H9 (cell line): ENCODE measurements at regions not wholly inside any gene's neighbourhood (a gene's known extent, or its start where the extent isn't known, plus 50 kb on each side); places are given as distances from the start of the nearest gene placed in this dataset.

Experiments used
- DNase-seq: peaks from one replicate; pipeline ENCODE4 v3.0.0-alpha.2; 2017
- H2AFZ ChIP-seq: one replicate; pipeline ENCODE4 v1.6.1; 2013; ENCODE audit warnings: mild to moderate bottlenecking, low read length, control low read depth, moderate library complexity
- H2AK5ac ChIP-seq: 2 replicates; pipeline ENCODE4 v1.6.1; 2013; ENCODE audit warnings: low read length, control low read depth, mixed read lengths; ENCODE audit not compliant: insufficient read length
- H2BK120ac ChIP-seq: one replicate; pipeline ENCODE4 v1.6.1; 2013; ENCODE audit warnings: low read depth, mild to moderate bottlenecking, low read length, control low read depth, inconsistent platforms; ENCODE audit not compliant: poor library complexity, severe bottlenecking
- H2BK12ac ChIP-seq: 2 replicates; pipeline ENCODE4 v1.6.1; 2013; ENCODE audit warnings: low read length, control low read depth, mixed read lengths, low read depth; ENCODE audit not compliant: insufficient read length
- H2BK15ac ChIP-seq: 2 replicates; pipeline ENCODE4 v1.6.1; 2013; ENCODE audit warnings: low read depth, low read length, control low read depth
- H2BK20ac ChIP-seq: one replicate; pipeline ENCODE4 v1.6.1; 2013; ENCODE audit warnings: low read depth, mild to moderate bottlenecking, low read length, control low read depth, inconsistent platforms; ENCODE audit not compliant: poor library complexity, severe bottlenecking
- H2BK5ac ChIP-seq: 2 replicates; pipeline ENCODE4 v1.6.1; 2013; ENCODE audit warnings: low read length, control low read depth, mixed read lengths; ENCODE audit not compliant: insufficient read length
- H3K14ac ChIP-seq: 2 replicates; pipeline ENCODE4 v1.6.1; 2013; ENCODE audit warnings: low read length, control low read depth; ENCODE audit not compliant: insufficient read depth
- H3K18ac ChIP-seq: 2 replicates; pipeline ENCODE4 v1.6.1; 2013; ENCODE audit warnings: low read depth, mild to moderate bottlenecking, mixed read lengths, low read length, control low read depth; ENCODE audit not compliant: insufficient read length
- H3K23ac ChIP-seq: 2 replicates; pipeline ENCODE4 v1.6.1; 2013; ENCODE audit warnings: low read length, control low read depth, mixed read lengths, low read depth; ENCODE audit not compliant: insufficient read length
- H3K23me2 ChIP-seq: 2 replicates; pipeline ENCODE4 v1.6.1; 2013; ENCODE audit warnings: low read depth, mild to moderate bottlenecking, mixed read lengths, low read length, control low read depth; ENCODE audit not compliant: insufficient read length, poor library complexity, severe bottlenecking
- H3K27ac ChIP-seq: 2 replicates; pipeline ENCODE4 v1.5.1; 2013; ENCODE audit warnings: low read length, control low read depth, mixed read lengths, low read depth; ENCODE audit not compliant: insufficient read length
- H3K27me3 ChIP-seq: 2 replicates; pipeline ENCODE4 v1.6.1; 2013; ENCODE audit warnings: low read length, control low read depth, inconsistent platforms; ENCODE audit not compliant: insufficient read depth
- H3K4ac ChIP-seq: 2 replicates; pipeline ENCODE4 v1.6.1; 2013; ENCODE audit warnings: low read depth, mild to moderate bottlenecking, control low read depth, inconsistent platforms, low read length, moderate library complexity
- H3K4me1 ChIP-seq: 2 replicates; pipeline ENCODE4 v1.6.1; 2013; ENCODE audit warnings: low read length, control low read depth, inconsistent platforms; ENCODE audit not compliant: insufficient read depth
- H3K4me2 ChIP-seq: 2 replicates; pipeline ENCODE4 v1.6.1; 2013; ENCODE audit warnings: low read length, control low read depth, mixed read lengths; ENCODE audit not compliant: insufficient read length, insufficient read depth
- H3K56ac ChIP-seq: 2 replicates; pipeline ENCODE4 v1.6.1; 2013; ENCODE audit warnings: low read depth, mild to moderate bottlenecking, mixed read lengths, low read length, control low read depth; ENCODE audit not compliant: insufficient read length
- H3K79me1 ChIP-seq: 2 replicates; pipeline ENCODE4 v1.6.1; 2013; ENCODE audit warnings: low read depth, mild to moderate bottlenecking, moderate library complexity, low read length, control low read depth, inconsistent platforms; ENCODE audit not compliant: insufficient read depth, poor library complexity, severe bottlenecking
- H3K79me2 ChIP-seq: 2 replicates; pipeline ENCODE4 v1.6.1; 2013; ENCODE audit warnings: low read length, control low read depth, inconsistent platforms; ENCODE audit not compliant: insufficient read depth
- H3K9ac ChIP-seq: 2 replicates; pipeline ENCODE4 v1.6.1; 2013; ENCODE audit warnings: low read length, control low read depth, mixed read lengths; ENCODE audit not compliant: insufficient read length; ENCODE audit errors: extremely low read depth
- H3K9me3 ChIP-seq: one replicate; pipeline ENCODE4 v1.6.1; 2013; ENCODE audit warnings: low read depth, low read length, inconsistent platforms; ENCODE audit not compliant: control insufficient read depth
- H3T11ph ChIP-seq: one replicate; pipeline ENCODE4 v1.6.1; 2013; ENCODE audit warnings: mild to moderate bottlenecking, low read length, control low read depth, inconsistent platforms
- H4K20me1 ChIP-seq: one replicate; pipeline ENCODE4 v1.6.1; 2013; ENCODE audit not compliant: control insufficient read depth, insufficient read length, insufficient read depth
- H4K5ac ChIP-seq: 2 replicates; pipeline ENCODE4 v1.6.1; 2013; ENCODE audit warnings: low read depth, mild to moderate bottlenecking, mixed read lengths, low read length, control low read depth; ENCODE audit not compliant: insufficient read length
- H4K8ac ChIP-seq: replicated peaks from 2 replicates; pipeline ENCODE4 v1.6.1; 2013; ENCODE audit warnings: low read length, control low read depth, mixed read lengths, low read depth; ENCODE audit not compliant: insufficient read length
- H4K91ac ChIP-seq: 2 replicates; pipeline ENCODE4 v1.6.1; 2013; ENCODE audit warnings: low read depth, mild to moderate bottlenecking, moderate library complexity, mixed read lengths, low read length, control low read depth; ENCODE audit not compliant: insufficient read length
- H3K27ac Mint-ChIP-seq, 3 experiments: 2 replicates in 2 of 3; 3 replicates in 1 of 3; pipeline ENCODE4 v1.8.0; 2020 to 2021; ENCODE audit warnings: mixed read lengths in 3 of 3, mild to moderate bottlenecking in 1 of 3, moderate library complexity in 1 of 3
- H3K27me3 Mint-ChIP-seq: 2 replicates; pipeline ENCODE4 v1.8.0; 2021; ENCODE audit warnings: low read depth, mild to moderate bottlenecking, moderate library complexity, mixed read lengths
- H3K36me3 Mint-ChIP-seq, 3 experiments: 2 replicates in 2 of 3; 3 replicates in 1 of 3; pipeline ENCODE4 v1.8.0; 2020 to 2021; ENCODE audit warnings: low read depth in 3 of 3, mixed read lengths in 3 of 3; ENCODE audit not compliant: insufficient read depth in 1 of 3
- H3K4me1 Mint-ChIP-seq, 2 experiments: 2 replicates each; pipeline ENCODE4 v1.8.0; 2020; ENCODE audit warnings: mixed read lengths in 2 of 2
- H3K4me3 Mint-ChIP-seq, 2 experiments: 2 replicates in 1 of 2; 3 replicates in 1 of 2; pipeline ENCODE4 v1.8.0; 2020 to 2021; ENCODE audit warnings: mild to moderate bottlenecking in 2 of 2, mixed read lengths in 2 of 2, moderate library complexity in 1 of 2
- H3K9me3 Mint-ChIP-seq, 2 experiments: 2 replicates in 1 of 2; 3 replicates in 1 of 2; pipeline ENCODE4 v1.8.0; 2020; ENCODE audit warnings: mild to moderate bottlenecking in 2 of 2, mixed read lengths in 2 of 2, moderate library complexity in 1 of 2
- WGBS: extraction: QIAGEN DNeasy Blood & Tissue Kit; methylation state at CpG from one replicate; pipeline ENCODE4 v1.1.7; 2013; ENCODE audit warnings: missing lambda C conversion rate, low lambda C conversion rate, mixed read lengths; ENCODE audit not compliant: insufficient read length; ENCODE audit errors: extremely low coverage; 5-methylcytosine and 5-hydroxymethylcytosine counted together
- TF ChIP-seq, protein P1 (sequence below): fragments of 200-600 bp; sonication (generic); conservative IDR thresholded peaks from 3 replicates; pipeline ENCODE4 v1.8.0; 2021; ENCODE audit warnings: antibody characterized with exemption, mild to moderate bottlenecking

- no CpG with 5 or more reads among the region's 4 CpGs for WGBS
- H4K5ac ChIP-seq: no peak overlapping the region
- H3K18ac ChIP-seq: no peak overlapping the region
- no peaks in the 10 kb centered on the region for H3K79me1 ChIP-seq
- TF ChIP-seq, protein P1, sequence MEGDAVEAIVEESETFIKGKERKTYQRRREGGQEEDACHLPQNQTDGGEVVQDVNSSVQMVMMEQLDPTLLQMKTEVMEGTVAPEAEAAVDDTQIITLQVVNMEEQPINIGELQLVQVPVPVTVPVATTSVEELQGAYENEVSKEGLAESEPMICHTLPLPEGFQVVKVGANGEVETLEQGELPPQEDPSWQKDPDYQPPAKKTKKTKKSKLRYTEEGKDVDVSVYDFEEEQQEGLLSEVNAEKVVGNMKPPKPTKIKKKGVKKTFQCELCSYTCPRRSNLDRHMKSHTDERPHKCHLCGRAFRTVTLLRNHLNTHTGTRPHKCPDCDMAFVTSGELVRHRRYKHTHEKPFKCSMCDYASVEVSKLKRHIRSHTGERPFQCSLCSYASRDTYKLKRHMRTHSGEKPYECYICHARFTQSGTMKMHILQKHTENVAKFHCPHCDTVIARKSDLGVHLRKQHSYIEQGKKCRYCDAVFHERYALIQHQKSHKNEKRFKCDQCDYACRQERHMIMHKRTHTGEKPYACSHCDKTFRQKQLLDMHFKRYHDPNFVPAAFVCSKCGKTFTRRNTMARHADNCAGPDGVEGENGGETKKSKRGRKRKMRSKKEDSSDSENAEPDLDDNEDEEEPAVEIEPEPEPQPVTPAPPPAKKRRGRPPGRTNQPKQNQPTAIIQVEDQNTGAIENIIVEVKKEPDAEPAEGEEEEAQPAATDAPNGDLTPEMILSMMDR: peak; percentile 82
- no peaks in the 10 kb centered on the region for H3K79me2 ChIP-seq
- Mint-ChIP-seq H3K9me3 (no peaks in the 10 kb centered on the region; a peak in 1 of 5 replicates), H3K27ac (0 out of 7 replicates have a peak overlapping the region, but pooled peaks of 1 of the 3 experiments have one; percentile 46), H3K4me1 (peaks cover 37 to 49% of the 10 kb centered on the region in 2 experiments), H3K36me3 (no peaks in the 10 kb centered on the region), H3K4me3 (no peak overlapping the region), H3K27me3 (peaks cover 27% of the 10 kb centered on the region)
- H2AK5ac ChIP-seq: no peak overlapping the region
- H3K27ac ChIP-seq: no peak overlapping the region
- no peak overlapping the region for H3K9ac ChIP-seq
- H4K8ac ChIP-seq: no peak overlapping the region
- H3K4ac ChIP-seq: no peak overlapping the region
- H2BK20ac ChIP-seq: no peak overlapping the region
- no peak overlapping the region for H3K56ac ChIP-seq
- no peak overlapping the region for H3K4me2 ChIP-seq
- no peak overlapping the region for H2BK5ac ChIP-seq
- no peaks in the 10 kb centered on the region; the same call in 1 of the 2 replicates for H3K27me3 ChIP-seq
- no peaks in the 10 kb centered on the region for H3K23me2 ChIP-seq
- no peaks in the 10 kb centered on the region for H3K9me3 ChIP-seq
- no peak overlapping the region for H3K14ac ChIP-seq
- no peak overlapping the region for H2AFZ ChIP-seq
- peaks cover 9% of the 10 kb centered on the region; the same call in 1 of the 2 replicates for H3K4me1 ChIP-seq
- no peak overlapping the region for H3T11ph ChIP-seq
- H4K20me1 ChIP-seq: no peaks in the 10 kb centered on the region
- no peak overlapping the region for H4K91ac ChIP-seq
- no peak overlapping the region for H2BK120ac ChIP-seq
- H2BK12ac ChIP-seq: no peak overlapping the region
- no peak overlapping the region for H3K23ac ChIP-seq
- peak; percentile 70 for DNase-seq
- no peak overlapping the region for H2BK15ac ChIP-seq
Observed at GRCh38 chr16:5918567-5919130, 821.1 kb upstream of the EEF2KMT start.
